ENCODE measurements at regions not wholly inside any gene's neighbourhood (a gene's known extent, or its start where the extent isn't known, plus 50 kb on each side); places are given as distances from the start of the nearest gene placed in this dataset.

DNA sequence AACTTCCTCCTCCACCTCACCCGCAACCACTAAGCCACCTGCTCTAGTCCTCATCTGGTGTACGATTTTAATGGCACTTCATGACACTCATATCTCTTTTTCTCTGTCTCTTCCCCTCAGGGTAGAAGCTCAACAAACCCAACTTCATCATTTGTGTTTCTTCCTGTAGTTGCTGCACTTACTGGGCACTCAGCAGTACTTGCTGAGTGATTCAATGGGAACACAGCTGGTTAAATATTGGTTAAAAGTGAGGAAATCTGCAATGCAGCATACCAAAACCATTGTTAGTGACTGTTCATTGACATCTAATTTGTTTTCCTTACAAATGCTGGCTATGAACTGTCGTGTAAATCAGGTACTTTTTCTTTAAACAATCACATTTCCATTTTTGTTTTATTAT is 541.1 kb upstream of the PRMT6 start:
- no peak overlapping the region for H4K91ac ChIP-seq (ENCODE audit: low read depth, low read length, poor library complexity)
- no peak overlapping the region for H3K27ac ChIP-seq (replicated peaks; ENCODE audit: low read length)
- H2AK5ac ChIP-seq (ENCODE audit: low read depth, low read length) = no peak overlapping the region
- H3K9ac ChIP-seq (ENCODE audit: low read depth, low read length, poor library complexity) = no peak overlapping the region
- H3K4me2 ChIP-seq (ENCODE audit: insufficient read depth, low read length, poor library complexity, severe bottlenecking) = no peak overlapping the region
- no peak overlapping the region for H2BK12ac ChIP-seq (ENCODE audit: low read length)
- no peak overlapping the region for H3K23ac ChIP-seq (ENCODE audit: low read depth, low read length, poor library complexity)
- H4K8ac ChIP-seq (ENCODE audit: low read depth, low read length) = no peak overlapping the region
- H3K4me3 ChIP-seq (ENCODE audit: low read length in 2 of 2) = no peak overlapping the region
- peaks cover 0 to 1% of the 10 kb centered on the region in 2 donors for H3K4me1 ChIP-seq (ENCODE audit: control insufficient read depth in 2 of 2, insufficient read depth in 1 of 2, low read depth in 1 of 2, low read length in 2 of 2)
- no peak overlapping the region for H2BK15ac ChIP-seq (ENCODE audit: low read length)
- no peak overlapping the region for H2BK120ac ChIP-seq (ENCODE audit: low read depth, low read length)
- WGBS, 2 donors (ENCODE audit: extremely low coverage in 2 of 2, insufficient read length in 2 of 2, insufficient replicate concordance in 1 of 2) = no CpG with 5 or more reads among the region's 3 CpGs
- H2BK5ac ChIP-seq (ENCODE audit: low read length) = no peak overlapping the region
- H3K14ac ChIP-seq (ENCODE audit: low read length) = no peak overlapping the region
- no peaks in the 10 kb centered on the region for H3K9me3 ChIP-seq (replicated peaks in 1 of 2; ENCODE audit: control insufficient read depth in 2 of 2, insufficient read depth in 1 of 2, low read depth in 1 of 2, low read length in 2 of 2)
- H3K79me1 ChIP-seq (ENCODE audit: low read depth, low read length) = no peaks in the 10 kb centered on the region
- H3K4ac ChIP-seq (ENCODE audit: low read length) = no peak overlapping the region
- peak overlapping the region; percentile 38 for H2AFZ ChIP-seq (ENCODE audit: low read length)
- no peaks in the 10 kb centered on the region for H3K27me3 ChIP-seq (ENCODE audit: control insufficient read depth in 3 of 3, insufficient read depth in 3 of 3, low read depth in 1 of 3, low read length in 3 of 3)
- no peaks in the 10 kb centered on the region for H3K36me3 ChIP-seq (replicated peaks in 1 of 2; ENCODE audit: control insufficient read depth in 2 of 2, insufficient read depth in 2 of 2, low read length in 2 of 2)
- no peak overlapping the region for H3K18ac ChIP-seq (ENCODE audit: low read length)
- no peak for DNase-seq (ENCODE audit: low spot score)

DNA sequence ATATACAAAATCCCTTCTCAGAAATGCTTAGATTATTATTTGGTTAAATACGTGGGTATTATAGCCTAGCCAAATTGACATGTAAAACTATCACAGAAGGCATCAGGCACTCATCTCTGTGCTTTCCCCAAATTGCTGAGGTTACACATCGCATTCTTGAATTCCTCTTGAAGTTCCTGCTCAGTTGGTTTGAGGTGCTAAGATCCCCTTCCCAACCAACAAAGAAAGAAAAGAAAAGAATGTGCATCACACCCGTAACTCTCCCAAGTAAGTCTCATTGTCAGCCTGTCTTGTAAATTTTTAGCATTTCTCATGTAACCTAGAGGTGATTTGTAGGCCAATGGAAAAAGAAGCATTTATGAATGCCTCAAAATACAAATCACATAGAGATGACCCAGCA is 539.2 kb upstream of the PRMT6 start:
- Histone ChIP-seq H3K27me3 (ENCODE audit: control insufficient read depth in 3 of 3, insufficient read depth in 3 of 3, low read depth in 1 of 3, low read length in 3 of 3) (no peaks in the 10 kb centered on the region), H2BK120ac (ENCODE audit: low read depth, low read length) (no peak overlapping the region), H3K27ac (replicated peaks; ENCODE audit: low read length) (no peak overlapping the region), H3K9me3 (replicated peaks in 1 of 2; ENCODE audit: control insufficient read depth in 2 of 2, insufficient read depth in 1 of 2, low read depth in 1 of 2, low read length in 2 of 2) (no peaks in the 10 kb centered on the region), H3K4ac (ENCODE audit: low read length) (no peak overlapping the region), H2AFZ (ENCODE audit: low read length) (no peak overlapping the region), H2BK5ac (ENCODE audit: low read length) (no peak overlapping the region), H3K23ac (ENCODE audit: low read depth, low read length, poor library complexity) (no peak overlapping the region), H3K4me3 (ENCODE audit: low read length in 2 of 2) (no peak overlapping the region), H2BK15ac (ENCODE audit: low read length) (no peak overlapping the region), H4K8ac (ENCODE audit: low read depth, low read length) (no peak overlapping the region), H2AK5ac (ENCODE audit: low read depth, low read length) (no peak overlapping the region), H3K18ac (ENCODE audit: low read length) (no peak overlapping the region), H3K4me1 (ENCODE audit: control insufficient read depth in 2 of 2, insufficient read depth in 1 of 2, low read depth in 1 of 2, low read length in 2 of 2) (peaks cover 0 to 1% of the 10 kb centered on the region in 2 donors), H3K4me2 (ENCODE audit: insufficient read depth, low read length, poor library complexity, severe bottlenecking) (no peak overlapping the region), H2BK12ac (ENCODE audit: low read length) (no peak overlapping the region), H3K79me1 (ENCODE audit: low read depth, low read length) (no peaks in the 10 kb centered on the region), H3K9ac (ENCODE audit: low read depth, low read length, poor library complexity) (no peak overlapping the region), H3K36me3 (replicated peaks in 1 of 2; ENCODE audit: control insufficient read depth in 2 of 2, insufficient read depth in 2 of 2, low read length in 2 of 2) (no peaks in the 10 kb centered on the region), H4K91ac (ENCODE audit: low read depth, low read length, poor library complexity) (no peak overlapping the region), H3K14ac (ENCODE audit: low read length) (no peak overlapping the region)
- WGBS, 2 donors (ENCODE audit: extremely low coverage in 2 of 2, insufficient read length in 2 of 2, insufficient replicate concordance in 1 of 2) = no CpG with 5 or more reads among the region's 3 CpGs
- DNase-seq (ENCODE audit: low spot score) = no peak

DNA sequence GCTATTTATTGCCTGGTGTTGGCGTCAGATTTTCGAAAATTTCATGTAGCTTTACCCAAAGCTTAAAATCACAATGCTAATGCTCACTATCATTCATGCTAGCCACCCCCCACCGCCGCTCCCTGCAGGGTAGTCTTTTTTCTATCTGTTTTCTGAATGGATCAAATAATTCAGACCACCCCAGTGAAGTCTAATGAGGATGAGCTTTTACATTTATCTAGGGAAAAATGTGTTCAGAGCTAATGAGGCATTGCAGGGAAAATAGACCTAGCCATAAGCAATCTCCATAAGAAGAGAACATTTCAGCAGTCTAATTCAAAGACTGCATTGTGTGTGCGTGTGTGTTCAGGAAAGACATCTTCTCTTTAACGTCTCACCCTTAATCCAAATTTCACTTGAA is 533.0 kb upstream of the PRMT6 start:
- Histone ChIP-seq H3K9ac (ENCODE audit: low read depth, low read length, poor library complexity) (no peak overlapping the region), H2BK12ac (ENCODE audit: low read length) (no peak overlapping the region), H3K36me3 (replicated peaks in 1 of 2; ENCODE audit: control insufficient read depth in 2 of 2, insufficient read depth in 2 of 2, low read length in 2 of 2) (no peaks in the 10 kb centered on the region), H3K79me1 (ENCODE audit: low read depth, low read length) (no peaks in the 10 kb centered on the region), H3K4me1 (ENCODE audit: control insufficient read depth in 2 of 2, insufficient read depth in 1 of 2, low read depth in 1 of 2, low read length in 2 of 2) (peaks cover 0 to 24% of the 10 kb centered on the region in 2 donors), H2BK15ac (ENCODE audit: low read length) (no peak overlapping the region), H3K14ac (ENCODE audit: low read length) (no peak overlapping the region), H3K4me3 (ENCODE audit: low read length in 2 of 2) (no peak overlapping the region), H2AFZ (ENCODE audit: low read length) (no peak overlapping the region), H3K4me2 (ENCODE audit: insufficient read depth, low read length, poor library complexity, severe bottlenecking) (no peak overlapping the region), H3K23ac (ENCODE audit: low read depth, low read length, poor library complexity) (no peak overlapping the region), H3K27ac (replicated peaks; ENCODE audit: low read length) (no peak overlapping the region), H2AK5ac (ENCODE audit: low read depth, low read length) (no peak overlapping the region), H3K4ac (ENCODE audit: low read length) (no peak overlapping the region), H4K91ac (ENCODE audit: low read depth, low read length, poor library complexity) (no peak overlapping the region), H3K18ac (ENCODE audit: low read length) (no peak overlapping the region), H2BK5ac (ENCODE audit: low read length) (no peak overlapping the region), H4K8ac (ENCODE audit: low read depth, low read length) (no peak overlapping the region), H3K27me3 (ENCODE audit: control insufficient read depth in 3 of 3, insufficient read depth in 3 of 3, low read depth in 1 of 3, low read length in 3 of 3) (no peaks in the 10 kb centered on the region), H3K9me3 (replicated peaks in 1 of 2; ENCODE audit: control insufficient read depth in 2 of 2, insufficient read depth in 1 of 2, low read depth in 1 of 2, low read length in 2 of 2) (no peaks in the 10 kb centered on the region), H2BK120ac (ENCODE audit: low read depth, low read length) (no peak overlapping the region)
- DNase-seq (ENCODE audit: low spot score) = peak; percentile 51
- WGBS, 2 donors (ENCODE audit: extremely low coverage in 2 of 2, insufficient read length in 2 of 2, insufficient replicate concordance in 1 of 2) = no CpG with 5 or more reads among the region's 6 CpGs

DNA sequence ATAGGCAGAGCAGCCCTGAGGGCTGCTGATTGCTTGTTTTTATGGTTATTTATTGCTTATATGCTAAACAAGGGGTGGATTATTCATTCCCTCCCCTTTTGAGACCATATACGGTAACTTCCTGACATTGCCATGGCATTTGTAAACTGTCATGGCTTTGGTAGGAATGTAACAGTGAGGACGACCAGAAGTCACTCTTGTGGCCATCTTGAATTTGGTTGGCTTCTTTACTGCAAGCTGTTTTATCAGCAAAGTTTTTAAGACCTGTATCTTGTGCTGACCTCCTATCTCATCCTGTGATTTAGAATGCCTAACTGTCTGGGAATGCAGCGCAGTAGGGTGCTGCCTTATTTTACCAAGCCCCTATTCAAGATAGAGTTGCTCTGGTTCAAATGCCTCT is 531.8 kb upstream of the PRMT6 start:
- no peak overlapping the region for H2BK12ac ChIP-seq (ENCODE audit: low read length)
- no peak overlapping the region for H3K4ac ChIP-seq (ENCODE audit: low read length)
- H2AFZ ChIP-seq (ENCODE audit: low read length) = peak overlapping the region; percentile 62
- no peaks in the 10 kb centered on the region for H3K36me3 ChIP-seq (replicated peaks in 1 of 2; ENCODE audit: control insufficient read depth in 2 of 2, insufficient read depth in 2 of 2, low read length in 2 of 2)
- H4K8ac ChIP-seq (ENCODE audit: low read depth, low read length) = no peak overlapping the region
- H3K27me3 ChIP-seq (ENCODE audit: control insufficient read depth in 3 of 3, insufficient read depth in 3 of 3, low read depth in 1 of 3, low read length in 3 of 3) = no peaks in the 10 kb centered on the region
- no peak overlapping the region for H2BK120ac ChIP-seq (ENCODE audit: low read depth, low read length)
- no peak overlapping the region for H3K27ac ChIP-seq (replicated peaks; ENCODE audit: low read length)
- no peaks in the 10 kb centered on the region for H3K79me1 ChIP-seq (ENCODE audit: low read depth, low read length)
- no peak for DNase-seq (ENCODE audit: low spot score)
- no peak overlapping the region for H4K91ac ChIP-seq (ENCODE audit: low read depth, low read length, poor library complexity)
- H2BK5ac ChIP-seq (ENCODE audit: low read length) = no peak overlapping the region
- H3K4me2 ChIP-seq (ENCODE audit: insufficient read depth, low read length, poor library complexity, severe bottlenecking) = no peak overlapping the region
- H3K4me3 ChIP-seq (ENCODE audit: low read length in 2 of 2) = no peak overlapping the region
- H2BK15ac ChIP-seq (ENCODE audit: low read length) = no peak overlapping the region
- no peak overlapping the region for H3K18ac ChIP-seq (ENCODE audit: low read length)
- H3K9ac ChIP-seq (ENCODE audit: low read depth, low read length, poor library complexity) = no peak overlapping the region
- H3K4me1 ChIP-seq (ENCODE audit: control insufficient read depth in 2 of 2, insufficient read depth in 1 of 2, low read depth in 1 of 2, low read length in 2 of 2) = peaks cover 0 to 24% of the 10 kb centered on the region in 2 donors
- H2AK5ac ChIP-seq (ENCODE audit: low read depth, low read length) = no peak overlapping the region
- no peaks in the 10 kb centered on the region for H3K9me3 ChIP-seq (replicated peaks in 1 of 2; ENCODE audit: control insufficient read depth in 2 of 2, insufficient read depth in 1 of 2, low read depth in 1 of 2, low read length in 2 of 2)
- no peak overlapping the region for H3K14ac ChIP-seq (ENCODE audit: low read length)
- WGBS, 2 donors (ENCODE audit: extremely low coverage in 2 of 2, insufficient read length in 2 of 2, insufficient replicate concordance in 1 of 2) = no CpG with 5 or more reads among the region's 3 CpGs
- no peak overlapping the region for H3K23ac ChIP-seq (ENCODE audit: low read depth, low read length, poor library complexity)
